Activated CD4-positive, alpha-beta T cell treated with anti-CD3 and anti-CD28 coated beads, Interleukin-2, amount 10 ng/mL, durations not matched to agents 7 days and 5 days (primary cell): ENCODE measurements at regions not wholly inside any gene's neighbourhood (a gene's known extent, or its start where the extent isn't known, plus 50 kb on each side); places are given as distances from the start of the nearest gene placed in this dataset.
"Not testable (repeated sequence)": the region's sequence is repeated elsewhere in the genome, so short reads cannot be mapped to it uniquely, and the experiment has no call there.

Experiments used
- CTCF ChIA-PET: fragments of 350-600 bp; sonication (Branson Sonifier 250); formaldehyde crosslinking; loops from one replicate; lab custom pipeline; 2021; ENCODE audit warnings: antibody characterized with exemption; lab: Charles Lee
- POLR2A ChIA-PET: fragments of 350-600 bp; sonication (Branson Sonifier 250); formaldehyde crosslinking; loops from one replicate; lab custom pipeline; 2021; ENCODE audit warnings: antibody characterized with exemption; lab: Charles Lee
- DNase-seq: peaks from one replicate; pipeline ENCODE4 v3.0.0-alpha.2; 2020
- H3K27ac Mint-ChIP-seq: one replicate; pipeline ENCODE4 v1.8.0; 2021; ENCODE audit warnings: mild to moderate bottlenecking, moderate library complexity, mixed read lengths
- H3K27me3 Mint-ChIP-seq: one replicate; pipeline ENCODE4 v1.8.0; 2021; ENCODE audit warnings: mixed read lengths
- H3K36me3 Mint-ChIP-seq: one replicate; pipeline ENCODE4 v1.8.0; 2021; ENCODE audit warnings: low read depth, mixed read lengths
- H3K4me1 Mint-ChIP-seq: one replicate; pipeline ENCODE4 v1.8.0; 2021; ENCODE audit warnings: mixed read lengths
- H3K4me3 Mint-ChIP-seq: one replicate; pipeline ENCODE4 v1.8.0; 2021; ENCODE audit warnings: mild to moderate bottlenecking, moderate library complexity, mixed read lengths
- H3K9me3 Mint-ChIP-seq: one replicate; pipeline ENCODE4 v1.8.0; 2021; ENCODE audit warnings: mixed read lengths

GRCh38 chr13:37164635-37165034 is 59.2 kb upstream of the CSNK1A1L start:
- Mint-ChIP-seq H3K4me3 (no peak overlapping the region), H3K27ac (no peak overlapping the region), H3K36me3 (no peaks in the 10 kb centered on the region), H3K4me1 (no peaks in the 10 kb centered on the region), H3K27me3 (no peaks in the 10 kb centered on the region), H3K9me3 (peaks cover 11% of the 10 kb centered on the region)
- POLR2A ChIA-PET, result no interaction called here
- no peak for DNase-seq
- CTCF ChIA-PET, result no interaction called here

DNA sequence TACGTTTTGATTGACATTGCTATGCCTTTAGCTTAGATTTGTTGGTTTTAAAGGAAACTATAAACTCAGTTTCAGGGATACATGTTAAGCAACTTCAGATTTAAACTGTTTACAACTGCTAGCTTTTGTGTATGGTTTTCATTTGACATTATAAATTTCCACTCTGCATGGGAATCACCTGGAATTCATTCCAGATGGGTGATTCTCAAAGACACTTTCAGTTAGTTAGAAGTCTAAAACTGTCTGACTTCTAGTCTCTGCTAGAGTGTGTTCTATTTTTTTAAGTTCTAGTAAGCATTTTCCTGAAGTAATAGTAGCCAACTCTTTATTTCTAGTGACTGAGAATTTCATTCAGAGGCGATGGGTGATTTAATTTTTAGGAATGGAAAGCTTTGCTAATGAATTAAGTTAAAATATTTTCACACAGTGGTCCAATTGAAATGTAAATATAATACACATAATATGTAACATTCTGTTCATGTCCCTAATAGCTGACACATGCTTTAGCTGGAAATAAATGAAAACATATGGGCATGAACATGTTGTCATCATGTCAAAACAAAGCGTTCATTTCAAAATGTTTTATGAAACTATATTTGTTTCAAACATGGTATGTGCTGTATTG is 58.3 kb upstream of the CSNK1A1L start:
- Mint-ChIP-seq H3K27me3 (no peaks in the 10 kb centered on the region), H3K27ac (no peak overlapping the region)
- POLR2A ChIA-PET, result no interaction called here

GRCh38 chr13:37158481-37158880 is 53.0 kb upstream of the CSNK1A1L start:
- H3K4me1 Mint-ChIP-seq, result no peaks in the 10 kb centered on the region
- no peak for DNase-seq
- ChIA-PET CTCF (no interaction called here), POLR2A (no interaction called here)
- no peak overlapping the region for H3K27ac Mint-ChIP-seq
- peaks cover 11% of the 10 kb centered on the region for H3K9me3 Mint-ChIP-seq
- H3K27me3 Mint-ChIP-seq, result no peaks in the 10 kb centered on the region
- H3K4me3 Mint-ChIP-seq, result no peak overlapping the region
- H3K36me3 Mint-ChIP-seq, result no peaks in the 10 kb centered on the region

More for the DNA sequence above, 58.3 kb upstream of the CSNK1A1L start:
- DNase-seq, result no peak
- CTCF ChIA-PET, result no interaction called here
- Mint-ChIP-seq H3K4me3 (no peak overlapping the region), H3K36me3 (no peaks in the 10 kb centered on the region), H3K4me1 (no peaks in the 10 kb centered on the region), H3K9me3 (peaks cover 11% of the 10 kb centered on the region)

- H3K27ac Mint-ChIP-seq, result not testable (repeated sequence)
Measured at GRCh38 chr13:37155613-37156097, 50.2 kb upstream of the CSNK1A1L start.

More at GRCh38 chr13:37155613-37156097, 50.2 kb upstream of the CSNK1A1L start:
- H3K27me3 Mint-ChIP-seq, H3K4me1 Mint-ChIP-seq, POLR2A ChIA-PET, H3K36me3 Mint-ChIP-seq, H3K4me3 Mint-ChIP-seq, H3K9me3 Mint-ChIP-seq, CTCF ChIA-PET, DNase-seq: not testable (repeated sequence)
